Esophagus muscularis mucosa (tissue), 4 donors: ENCODE measurements at regions not wholly inside any gene's neighbourhood (a gene's known extent, or its start where the extent isn't known, plus 50 kb on each side); places are given as distances from the start of the nearest gene placed in this dataset.

ENCODE experiments used
- EP300 ChIP-seq: sonication (generic); formaldehyde crosslinking; IDR thresholded peaks from one replicate; pipeline ENCODE4 v1.6.1; 2017; ENCODE audit warnings: antibody characterized with exemption
- POLR2A ChIP-seq: fragments of 450-650 bp; IDR thresholded peaks from one replicate; pipeline ENCODE4 v1.6.1; 2017; ENCODE audit warnings: antibody characterized with exemption, moderate library complexity, mild to moderate bottlenecking, low read depth
- POLR2AphosphoS5 ChIP-seq, 2 donors: sonication (generic); formaldehyde crosslinking; IDR thresholded peaks; one replicate each; pipeline ENCODE4 v1.6.1; 2017; ENCODE audit warnings: antibody characterized with exemption in 2 of 2
- TF ChIP-seq, protein P1 (sequence below), 3 experiments: fragments of 200-600 bp in 2 of 3; fragments of 450-650 bp in 1 of 3; sonication (generic) in 2 of 3; IDR thresholded peaks; one replicate each; pipeline ENCODE4 v1.5.1; 2017 to 2019; ENCODE audit warnings: antibody characterized with exemption in 3 of 3, mild to moderate bottlenecking in 2 of 3, moderate library complexity in 1 of 3

- TF ChIP-seq, protein P1, sequence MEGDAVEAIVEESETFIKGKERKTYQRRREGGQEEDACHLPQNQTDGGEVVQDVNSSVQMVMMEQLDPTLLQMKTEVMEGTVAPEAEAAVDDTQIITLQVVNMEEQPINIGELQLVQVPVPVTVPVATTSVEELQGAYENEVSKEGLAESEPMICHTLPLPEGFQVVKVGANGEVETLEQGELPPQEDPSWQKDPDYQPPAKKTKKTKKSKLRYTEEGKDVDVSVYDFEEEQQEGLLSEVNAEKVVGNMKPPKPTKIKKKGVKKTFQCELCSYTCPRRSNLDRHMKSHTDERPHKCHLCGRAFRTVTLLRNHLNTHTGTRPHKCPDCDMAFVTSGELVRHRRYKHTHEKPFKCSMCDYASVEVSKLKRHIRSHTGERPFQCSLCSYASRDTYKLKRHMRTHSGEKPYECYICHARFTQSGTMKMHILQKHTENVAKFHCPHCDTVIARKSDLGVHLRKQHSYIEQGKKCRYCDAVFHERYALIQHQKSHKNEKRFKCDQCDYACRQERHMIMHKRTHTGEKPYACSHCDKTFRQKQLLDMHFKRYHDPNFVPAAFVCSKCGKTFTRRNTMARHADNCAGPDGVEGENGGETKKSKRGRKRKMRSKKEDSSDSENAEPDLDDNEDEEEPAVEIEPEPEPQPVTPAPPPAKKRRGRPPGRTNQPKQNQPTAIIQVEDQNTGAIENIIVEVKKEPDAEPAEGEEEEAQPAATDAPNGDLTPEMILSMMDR (IDR thresholded peaks at IDR 0.05) = no peak
- TF ChIP-seq POLR2A = no peak
- TF ChIP-seq POLR2AphosphoS5 (IDR thresholded peaks at IDR 0.05) = no peak
- TF ChIP-seq EP300 = no peak
Observed at GRCh38 chr12:27158297-27158696, 75.9 kb upstream of the C12orf71 start.
